Keratinocyte (primary cell): ENCODE measurements at regions not wholly inside any gene's neighbourhood (a gene's known extent, or its start where the extent isn't known, plus 50 kb on each side); places are given as distances from the start of the nearest gene placed in this dataset.

ENCODE experiments used
- DNase-seq: peaks from one replicate; pipeline ENCODE4 v3.0.0-alpha.2; 2011; ENCODE audit warnings: low read depth, missing footprints, low spot score
- FAIRE-seq: peaks from 2 replicates; lab custom pipeline; 2011; peaks lifted over from hg19 to GRCh38; lab: Jason Lieb, UNC
- H2AFZ ChIP-seq: 2 replicates; pipeline ENCODE4 v1.6.0; 2012; ENCODE audit warnings: low read length, control low read depth, inconsistent platforms; ENCODE audit not compliant: control insufficient read depth
- H3K27ac ChIP-seq: 2 replicates; pipeline ENCODE4 v1.5.1; 2011; ENCODE audit warnings: low read length; ENCODE audit not compliant: control insufficient read depth, insufficient read depth
- H3K27me3 ChIP-seq: 3 replicates; pipeline ENCODE4 v1.6.0; 2011; ENCODE audit warnings: low read length; ENCODE audit not compliant: control insufficient read depth, insufficient read depth; ENCODE audit errors: extremely low read depth
- H3K36me3 ChIP-seq, 2 experiments: 2 replicates in 1 of 2; 3 replicates in 1 of 2; pipeline ENCODE4 v1.5.1; 2011; ENCODE audit warnings: low read length in 2 of 2, mild to moderate bottlenecking in 1 of 2; ENCODE audit not compliant: control insufficient read depth in 2 of 2, insufficient read depth in 2 of 2; ENCODE audit errors: extremely low read depth in 1 of 2
- H3K4me1 ChIP-seq: 3 replicates; pipeline ENCODE4 v1.5.1; 2011; ENCODE audit warnings: low read length; ENCODE audit not compliant: control insufficient read depth, insufficient read depth; ENCODE audit errors: extremely low read depth
- H3K4me2 ChIP-seq: 3 replicates; pipeline ENCODE4 v1.6.0; 2011; ENCODE audit warnings: low read depth, low read length; ENCODE audit not compliant: control insufficient read depth, insufficient read depth; ENCODE audit errors: extremely low read depth
- H3K4me3 ChIP-seq, 3 experiments: fragments of 200-600 bp in 1 of 3; sonication (generic) in 1 of 3; 2 replicates in 2 of 3; 3 replicates in 1 of 3; pipeline ENCODE4 v1.5.1; 2011 to 2016; ENCODE audit warnings: low read length in 3 of 3, mild to moderate bottlenecking in 3 of 3, control low read depth in 2 of 3, inconsistent platforms in 1 of 3, low read depth in 1 of 3, mixed read lengths in 1 of 3, mixed run types in 1 of 3, moderate library complexity in 1 of 3; ENCODE audit not compliant: control insufficient read depth in 2 of 3, insufficient read depth in 2 of 3; ENCODE audit errors: extremely low read depth in 1 of 3
- H3K79me2 ChIP-seq: 2 replicates; pipeline ENCODE4 v1.6.0; 2012; ENCODE audit warnings: low read length; ENCODE audit not compliant: control insufficient read depth, insufficient read depth
- H3K9ac ChIP-seq: 3 replicates; pipeline ENCODE4 v1.6.0; 2011; ENCODE audit warnings: low read length; ENCODE audit not compliant: control insufficient read depth, insufficient read depth; ENCODE audit errors: extremely low read depth
- H3K9me1 ChIP-seq: 3 replicates; pipeline ENCODE4 v1.6.0; 2011; ENCODE audit warnings: low read length; ENCODE audit not compliant: control insufficient read depth, insufficient read depth; ENCODE audit errors: extremely low read depth
- H3K9me3 ChIP-seq: 2 replicates; pipeline ENCODE4 v1.5.1; 2012; ENCODE audit warnings: low read depth, low read length; ENCODE audit not compliant: control insufficient read depth
- H4K20me1 ChIP-seq: 3 replicates; pipeline ENCODE4 v1.6.0; 2011; ENCODE audit warnings: low read length; ENCODE audit not compliant: control insufficient read depth, insufficient read depth; ENCODE audit errors: extremely low read depth
- CTCF ChIP-seq, 3 experiments: IDR thresholded peaks in 1 of 3; conservative IDR thresholded peaks in 1 of 3; optimal IDR thresholded peaks in 1 of 3; 2 replicates in 2 of 3; 3 replicates in 1 of 3; pipeline versions ENCODE3 to v1.5.1; 2011; ENCODE audit warnings: low read length in 3 of 3, mild to moderate bottlenecking in 3 of 3, moderate library complexity in 2 of 3, control low read depth in 1 of 3, inconsistent platforms in 1 of 3; ENCODE audit not compliant: insufficient read depth in 2 of 3; ENCODE audit errors: extremely low read depth in 1 of 3
- EZH2 ChIP-seq: IDR thresholded peaks from one replicate; pipeline ENCODE4 v1.6.1; 2012; ENCODE audit warnings: inconsistent platforms, mild to moderate bottlenecking, low read length, moderate library complexity
- dilution Hi-C: fragments of 300-500 bp; cut with MboI; formaldehyde crosslinking; loops from one replicate; pipeline ENCODE4 v1.7.0; 2020; ENCODE audit warnings: low sequenced_read_pairs; ENCODE audit not compliant: extremely low pct_ligation_motif_present

GRCh38 chr4:106450249-106450648 is 81.7 kb upstream of the GIMD1 start:
- Histone ChIP-seq H3K27ac (no peak overlapping the region), H2AFZ (no peak overlapping the region), H3K9me1 (no peaks in the 10 kb centered on the region), H3K4me2 (no peak overlapping the region), H3K36me3 (no peaks in the 10 kb centered on the region), H3K9ac (no peak overlapping the region), H3K79me2 (no peaks in the 10 kb centered on the region), H3K9me3 (no peaks in the 10 kb centered on the region), H4K20me1 (no peaks in the 10 kb centered on the region), H3K4me3 (no peak overlapping the region), H3K27me3 (no peaks in the 10 kb centered on the region), H3K4me1 (no peaks in the 10 kb centered on the region)
- dilution Hi-C loops, result no loop called here
- FAIRE-seq (no peak), DNase-seq (no peak)
- TF ChIP-seq CTCF (optimal IDR thresholded peaks at IDR 0.05 in 1 of 3, IDR thresholded peaks at IDR 0.05 in 1 of 3, conservative IDR thresholded peaks at IDR 0.05 in 1 of 3; ENCODE audit: extremely low read depth in 1 of 3, insufficient read depth in 2 of 3, low read length in 3 of 3) (no peak), EZH2 (no peak)

GRCh38 chr4:106444557-106444956 is 76.0 kb upstream of the GIMD1 start:
- Histone ChIP-seq H3K9ac (no peak overlapping the region), H3K4me1 (no peaks in the 10 kb centered on the region), H3K9me1 (no peaks in the 10 kb centered on the region), H4K20me1 (no peaks in the 10 kb centered on the region), H3K9me3 (no peaks in the 10 kb centered on the region), H3K79me2 (no peaks in the 10 kb centered on the region), H3K27me3 (no peaks in the 10 kb centered on the region), H3K27ac (no peak overlapping the region), H2AFZ (no peak overlapping the region), H3K4me3 (no peak overlapping the region), H3K36me3 (no peaks in the 10 kb centered on the region), H3K4me2 (no peak overlapping the region)
- TF ChIP-seq CTCF (optimal IDR thresholded peaks at IDR 0.05 in 1 of 3, IDR thresholded peaks at IDR 0.05 in 1 of 3, conservative IDR thresholded peaks at IDR 0.05 in 1 of 3; ENCODE audit: extremely low read depth in 1 of 3, insufficient read depth in 2 of 3, low read length in 3 of 3), result no peak
- no peak for TF ChIP-seq EZH2
- DNase-seq, result no peak
- no peak for FAIRE-seq
- dilution Hi-C loops, result no loop called here
